GM12875 (cell line): ENCODE measurements at regions not wholly inside any gene's neighbourhood (a gene's known extent, or its start where the extent isn't known, plus 50 kb on each side); places are given as distances from the start of the nearest gene placed in this dataset.

ENCODE experiments used
- H3K4me3 ChIP-seq: one replicate; pipeline ENCODE4 v1.5.1; 2011; ENCODE audit warnings: low read depth, low read length, control low read depth
- CTCF ChIP-seq: IDR thresholded peaks from 2 replicates; pipeline ENCODE4 v1.5.1; 2011; ENCODE audit warnings: low read depth, mild to moderate bottlenecking, control low read depth, inconsistent platforms, low read length, moderate library complexity, borderline replicate concordance; ENCODE audit not compliant: insufficient read depth

DNA sequence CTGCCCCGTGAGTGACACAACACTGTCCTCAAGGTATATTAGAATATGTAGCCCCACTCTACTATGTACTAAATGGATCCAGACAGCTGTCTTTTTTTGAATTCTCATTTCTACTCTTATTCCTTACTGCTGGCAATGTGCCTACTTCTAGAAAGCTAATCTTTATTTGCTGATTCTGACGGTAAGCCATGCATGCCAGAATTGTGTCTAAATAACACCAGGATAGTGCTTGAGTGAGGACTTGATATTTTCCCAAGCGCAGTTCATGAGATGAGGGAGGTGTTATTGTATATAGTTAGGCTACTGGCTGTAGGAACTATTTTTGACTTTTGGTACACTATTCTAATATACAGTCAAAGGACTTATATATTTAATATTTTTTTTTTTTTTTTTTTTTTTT lies 316.2 kb upstream of the NAV3 start:
- H3K4me3 ChIP-seq = no peak overlapping the region
- TF ChIP-seq CTCF = no peak

- TF ChIP-seq CTCF = no peak
- H3K4me3 ChIP-seq = no peak overlapping the region
Observed at GRCh38 chr12:77510985-77511384, 319.7 kb upstream of the NAV3 start.

GRCh38 chr12:77504466-77504865 lies 326.2 kb upstream of the NAV3 start:
- no peak overlapping the region for H3K4me3 ChIP-seq
- no peak for TF ChIP-seq CTCF

GRCh38 chr12:77500089-77500488 lies 330.6 kb upstream of the NAV3 start:
- TF ChIP-seq CTCF = no peak
- H3K4me3 ChIP-seq = no peak overlapping the region

GRCh38 chr12:77497647-77498046 lies 333.0 kb upstream of the NAV3 start:
- H3K4me3 ChIP-seq = no peak overlapping the region
- no peak for TF ChIP-seq CTCF

GRCh38 chr12:77496714-77497113 lies 334.0 kb upstream of the NAV3 start:
- no peak overlapping the region for H3K4me3 ChIP-seq
- no peak for TF ChIP-seq CTCF

DNA sequence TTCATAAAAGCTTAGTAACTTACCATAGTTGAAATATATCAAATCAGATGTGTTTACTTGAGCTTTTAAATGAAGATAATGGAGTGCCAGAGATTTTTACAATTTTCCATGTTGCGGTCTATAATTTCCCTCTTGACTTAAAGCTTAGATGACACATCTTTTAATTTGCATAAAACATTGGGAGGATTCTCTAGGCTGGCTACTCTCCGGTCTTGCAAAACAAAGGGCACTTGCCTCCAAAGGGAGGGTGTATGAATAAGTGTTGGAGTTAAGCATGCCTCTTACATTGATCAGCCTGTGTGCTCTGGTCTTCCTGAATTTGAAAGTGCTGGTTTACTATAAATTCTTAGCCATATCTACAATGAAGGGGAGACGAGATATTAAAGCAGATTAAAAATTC lies 336.4 kb upstream of the NAV3 start:
- TF ChIP-seq CTCF = no peak
- no peak overlapping the region for H3K4me3 ChIP-seq
